GM10266 (cell line): ENCODE measurements at regions not wholly inside any gene's neighbourhood (a gene's known extent, or its start where the extent isn't known, plus 50 kb on each side); places are given as distances from the start of the nearest gene placed in this dataset.

Experiments used
- DNase-seq: peaks from one replicate; pipeline ENCODE4 v3.0.0; 2012; ENCODE audit errors: extremely low spot score
- TF ChIP-seq, protein P1 (sequence below): IDR thresholded peaks from 2 replicates; pipeline ENCODE4 v1.5.1; 2012; ENCODE audit warnings: mild to moderate bottlenecking, low read depth; ENCODE audit not compliant: control insufficient read depth, insufficient read depth; ENCODE audit errors: missing control alignments

DNA sequence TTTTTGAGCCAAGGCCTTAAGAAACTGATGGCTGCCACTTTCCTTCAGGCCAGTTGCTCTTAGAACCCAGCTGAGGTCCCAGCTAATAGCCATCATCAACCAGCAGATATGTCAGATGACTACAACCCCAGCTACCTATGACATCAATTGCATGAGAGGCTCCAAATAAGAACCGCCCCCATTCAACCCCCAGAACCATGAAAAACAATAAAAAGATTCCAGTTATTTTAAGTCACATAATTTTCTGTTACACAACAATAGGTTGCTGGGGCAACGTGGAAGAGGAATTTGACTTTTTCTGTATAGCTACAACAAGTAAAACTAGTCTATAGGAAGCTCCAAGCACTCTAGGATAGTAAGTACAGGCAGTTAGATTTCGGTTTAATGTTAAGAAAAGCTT lies 216.3 kb upstream of the MTNR1B start:
- TF ChIP-seq, protein P1, sequence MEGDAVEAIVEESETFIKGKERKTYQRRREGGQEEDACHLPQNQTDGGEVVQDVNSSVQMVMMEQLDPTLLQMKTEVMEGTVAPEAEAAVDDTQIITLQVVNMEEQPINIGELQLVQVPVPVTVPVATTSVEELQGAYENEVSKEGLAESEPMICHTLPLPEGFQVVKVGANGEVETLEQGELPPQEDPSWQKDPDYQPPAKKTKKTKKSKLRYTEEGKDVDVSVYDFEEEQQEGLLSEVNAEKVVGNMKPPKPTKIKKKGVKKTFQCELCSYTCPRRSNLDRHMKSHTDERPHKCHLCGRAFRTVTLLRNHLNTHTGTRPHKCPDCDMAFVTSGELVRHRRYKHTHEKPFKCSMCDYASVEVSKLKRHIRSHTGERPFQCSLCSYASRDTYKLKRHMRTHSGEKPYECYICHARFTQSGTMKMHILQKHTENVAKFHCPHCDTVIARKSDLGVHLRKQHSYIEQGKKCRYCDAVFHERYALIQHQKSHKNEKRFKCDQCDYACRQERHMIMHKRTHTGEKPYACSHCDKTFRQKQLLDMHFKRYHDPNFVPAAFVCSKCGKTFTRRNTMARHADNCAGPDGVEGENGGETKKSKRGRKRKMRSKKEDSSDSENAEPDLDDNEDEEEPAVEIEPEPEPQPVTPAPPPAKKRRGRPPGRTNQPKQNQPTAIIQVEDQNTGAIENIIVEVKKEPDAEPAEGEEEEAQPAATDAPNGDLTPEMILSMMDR: no peak
- DNase-seq: no peak

DNA sequence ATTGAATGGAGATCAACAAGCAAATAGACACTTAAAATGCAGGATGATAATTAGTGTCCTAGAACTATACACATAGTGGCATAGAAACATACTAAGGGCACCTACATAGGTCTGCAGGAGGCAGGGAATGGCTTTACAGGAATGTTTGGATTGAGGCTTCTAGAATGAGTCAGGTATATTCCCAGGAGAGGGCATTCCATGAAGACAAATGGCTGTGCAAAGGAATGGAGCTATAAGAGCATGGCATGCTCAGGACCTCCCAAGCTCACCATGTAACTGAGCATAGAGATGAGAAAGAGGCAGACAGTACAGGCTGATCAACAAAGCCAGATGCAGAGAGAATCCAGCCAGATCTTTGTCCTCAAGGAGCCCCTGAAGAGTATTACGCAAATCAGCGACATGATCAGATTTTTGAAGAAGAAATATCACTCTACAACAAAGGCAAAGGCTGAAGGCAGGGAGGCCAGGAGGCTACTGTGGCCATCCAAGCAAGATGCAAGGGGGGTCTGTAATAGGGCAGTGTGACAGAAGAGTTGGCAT lies 211.1 kb upstream of the MTNR1B start:
- TF ChIP-seq, protein P1: no peak

DNA sequence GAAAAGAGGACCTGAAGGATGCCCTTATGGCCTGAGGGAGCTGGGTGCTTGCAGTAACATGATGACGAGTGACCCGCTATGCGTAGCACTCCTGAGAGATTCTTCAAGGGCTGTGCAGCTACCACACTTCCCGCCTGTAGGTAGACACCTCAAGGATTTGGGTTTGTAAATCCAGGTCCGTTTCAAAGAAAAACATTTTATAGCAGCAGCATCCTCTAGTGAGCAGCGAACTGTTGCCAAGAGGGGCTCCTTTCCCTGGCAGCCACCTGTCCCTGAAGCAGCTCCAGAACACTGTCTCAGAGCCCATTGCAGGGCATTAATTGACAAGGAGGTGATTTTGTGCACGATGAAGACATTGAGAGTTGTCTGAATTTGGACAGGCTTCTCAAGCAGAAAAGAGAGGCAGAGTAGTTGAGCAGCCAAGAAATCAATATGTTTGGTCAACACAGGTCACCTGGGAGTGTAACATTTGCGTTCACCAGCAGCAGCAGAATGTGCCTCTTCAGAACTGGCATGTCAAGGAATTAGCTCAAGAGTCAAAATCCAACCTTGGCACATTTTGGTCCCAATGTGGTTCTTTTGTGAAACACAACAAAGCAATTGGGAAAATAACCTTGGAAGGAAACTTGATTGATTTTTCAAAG lies 209.8 kb upstream of the MTNR1B start:
- no peak for DNase-seq
- TF ChIP-seq, protein P1: no peak

More for the DNA sequence above, 211.1 kb upstream of the MTNR1B start:
- no peak for DNase-seq

DNA sequence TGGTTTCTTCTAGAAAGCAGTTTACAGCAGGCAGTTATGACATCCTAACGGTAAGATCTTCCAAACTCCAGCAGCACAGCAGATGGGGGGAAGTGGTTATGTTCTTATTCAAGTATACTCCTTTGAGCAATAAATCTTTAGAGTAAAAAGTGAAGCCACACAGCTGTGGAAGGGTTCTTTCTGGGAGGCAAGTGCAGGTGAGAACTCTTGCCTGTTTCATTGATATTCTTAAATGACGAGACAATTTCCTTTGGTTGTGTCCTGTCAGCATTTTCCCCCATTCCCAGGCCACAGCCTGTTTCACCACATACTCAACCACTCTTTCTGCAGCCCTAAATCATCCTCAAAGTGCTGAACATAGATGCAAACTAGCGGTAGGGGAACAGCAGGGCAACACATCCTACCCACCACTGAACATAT lies 207.3 kb upstream of the MTNR1B start:
- DNase-seq: no peak
- TF ChIP-seq, protein P1: no peak

DNA sequence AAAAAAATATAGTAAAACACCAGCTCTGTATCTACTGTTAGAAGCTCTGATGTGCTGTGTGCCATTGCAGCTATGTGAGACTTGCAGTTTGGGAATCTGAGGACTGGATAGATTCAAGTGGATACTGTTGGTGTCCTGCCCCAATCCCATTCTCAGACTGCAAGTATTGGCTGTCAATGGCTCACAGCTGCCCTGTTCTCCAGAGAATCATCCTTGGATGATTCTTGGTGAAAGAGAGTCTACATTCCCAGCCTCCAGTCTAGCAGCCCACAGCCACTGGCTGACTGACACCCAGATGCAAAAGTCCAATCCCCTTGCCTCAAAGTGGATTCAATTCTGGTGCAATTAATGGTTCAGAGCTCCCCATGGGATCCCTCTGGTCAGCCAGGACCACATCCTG lies 206.1 kb upstream of the MTNR1B start:
- DNase-seq: no peak
- TF ChIP-seq, protein P1: no peak

DNA sequence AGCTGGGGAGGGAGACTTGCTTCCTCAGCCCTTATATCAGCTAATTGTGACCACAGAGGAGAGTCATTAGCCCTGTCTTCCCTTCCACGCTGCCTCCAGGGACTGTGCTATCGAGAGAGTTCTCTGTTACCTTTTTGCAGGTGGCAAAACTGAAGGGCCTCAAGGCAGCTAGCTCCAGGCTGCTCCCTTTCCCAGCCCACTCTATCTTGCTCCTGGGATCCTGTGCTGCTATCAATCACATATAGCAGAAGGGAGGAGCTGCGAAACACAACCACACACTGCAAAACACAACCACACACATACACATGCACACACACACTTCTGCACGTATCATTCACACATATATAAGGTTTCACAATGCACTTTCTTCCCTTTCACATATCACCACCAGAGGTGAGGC lies 205.3 kb upstream of the MTNR1B start:
- TF ChIP-seq, protein P1: no peak
- no peak for DNase-seq

DNA sequence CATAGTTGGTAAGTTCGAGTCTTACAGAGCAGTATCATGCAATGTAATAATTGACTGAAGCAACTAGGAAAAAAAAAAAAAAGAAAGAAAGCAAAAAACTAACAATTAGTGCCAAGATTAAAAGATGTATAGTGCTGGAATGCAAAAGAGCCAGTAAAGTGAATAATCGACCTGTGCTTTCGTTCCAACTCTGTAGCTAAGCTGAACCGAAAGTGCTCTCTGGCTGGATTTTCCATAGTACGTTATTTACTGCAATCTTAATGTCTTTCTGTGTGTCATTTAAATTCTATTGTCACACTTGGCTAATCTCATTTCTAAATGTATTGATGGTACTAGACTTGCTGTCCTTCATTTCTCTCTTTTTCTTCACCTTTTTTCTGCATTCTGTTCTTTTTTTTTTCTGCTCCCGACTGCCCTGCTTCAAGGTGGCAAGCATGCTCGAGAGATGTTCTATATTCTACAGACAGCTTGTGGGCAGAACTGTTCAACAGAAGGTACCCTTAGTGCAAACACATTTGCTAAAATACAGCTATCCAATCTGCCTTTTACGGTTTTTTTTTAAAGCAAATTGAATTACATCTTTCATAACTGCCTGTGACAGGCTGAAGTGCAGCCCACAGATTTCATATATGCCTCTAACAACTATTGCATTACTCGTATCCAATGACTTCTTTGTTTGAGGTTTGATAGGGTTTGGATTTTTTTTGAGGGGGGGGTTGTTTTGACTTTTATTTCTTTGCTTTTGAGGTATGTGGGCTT lies 204.2 kb upstream of the MTNR1B start:
- DNase-seq: no peak
- TF ChIP-seq, protein P1: no peak
